GM18505 (cell line): ENCODE measurements at regions not wholly inside any gene's neighbourhood (a gene's known extent, or its start where the extent isn't known, plus 50 kb on each side); places are given as distances from the start of the nearest gene placed in this dataset.

ENCODE experiments used
- ATAC-seq: cut with Tn5 transposase; IDR thresholded peaks from one replicate; pipeline ENCODE4 v1.9.1; 2021; ENCODE audit not compliant: unreplicated experiment
- POLR2A ChIP-seq: IDR thresholded peaks from 4 replicates; pipeline ENCODE4 v1.6.1; 2011; ENCODE audit warnings: borderline replicate concordance; ENCODE audit not compliant: insufficient read depth, insufficient read length; ENCODE audit errors: extremely low read depth

DNA sequence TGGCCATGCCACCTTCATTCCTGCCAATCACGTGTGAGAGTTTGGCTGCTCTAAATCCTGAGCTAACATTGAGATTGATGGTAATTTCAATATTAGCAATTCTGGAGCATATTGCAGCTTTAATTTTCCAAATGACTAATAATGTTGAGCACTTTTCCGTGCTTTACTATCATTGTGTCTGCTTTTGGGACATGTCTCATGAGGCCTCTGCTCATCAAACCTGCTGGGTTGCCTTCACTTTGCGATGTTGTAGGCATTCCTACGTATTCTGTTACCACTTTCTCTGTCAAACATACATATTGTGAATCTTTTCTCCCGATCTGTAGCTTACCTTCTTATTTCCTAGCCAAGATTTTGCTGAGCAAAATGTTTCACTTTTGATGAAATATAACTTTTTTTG is 466.6 kb downstream of the GALR1 start:
- no peak for TF ChIP-seq POLR2A
- ATAC-seq: no peak

DNA sequence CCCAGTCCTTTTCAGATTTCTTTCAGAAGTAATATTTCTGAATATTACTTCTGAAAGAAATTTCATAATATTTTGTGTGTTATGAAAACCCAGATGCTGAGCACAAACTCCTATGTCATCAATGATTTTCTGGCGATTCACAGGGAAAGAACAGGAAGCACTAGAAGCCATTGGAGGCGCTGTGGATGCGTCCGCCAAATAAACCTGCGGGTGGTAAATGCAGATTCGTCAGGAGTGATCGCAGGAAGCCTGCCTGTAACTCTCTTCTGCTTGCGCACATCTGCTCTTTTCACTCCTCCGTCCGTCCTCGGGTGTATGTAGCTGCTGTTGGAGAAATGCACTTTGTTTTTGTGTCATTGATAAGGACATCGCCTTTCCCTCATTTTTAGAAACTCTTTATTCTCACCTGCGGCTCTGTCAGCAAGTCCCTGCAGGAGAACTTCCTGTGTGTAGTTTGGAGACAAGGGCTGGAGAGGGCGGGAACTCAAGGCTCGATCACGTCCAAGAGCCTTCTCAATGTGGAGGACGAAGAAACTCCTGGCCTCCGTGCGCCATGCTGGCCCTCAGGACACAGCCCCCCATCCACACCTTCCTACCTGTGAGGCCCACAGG is 483.8 kb downstream of the GALR1 start:
- TF ChIP-seq POLR2A: no peak
- ATAC-seq: no peak

DNA sequence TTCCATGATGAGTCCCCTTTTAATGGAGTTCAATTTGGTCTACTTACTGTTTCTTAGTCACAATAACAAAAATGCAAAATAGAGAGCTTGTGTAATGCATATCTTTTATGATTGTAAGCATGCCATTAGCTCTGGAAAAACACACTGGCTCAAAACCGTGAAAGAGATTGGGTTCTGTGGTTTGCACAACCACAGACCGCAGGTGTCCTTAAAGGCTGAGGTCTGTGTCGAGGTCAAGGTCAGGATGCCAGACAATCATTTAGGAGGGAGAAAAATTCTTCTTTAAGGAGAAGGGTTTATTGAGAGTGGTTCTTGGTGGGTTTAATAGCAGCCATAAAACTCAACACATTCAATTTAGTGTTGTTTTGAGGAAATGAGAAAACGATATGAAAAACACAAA is 487.2 kb downstream of the GALR1 start:
- TF ChIP-seq POLR2A: no peak

DNA sequence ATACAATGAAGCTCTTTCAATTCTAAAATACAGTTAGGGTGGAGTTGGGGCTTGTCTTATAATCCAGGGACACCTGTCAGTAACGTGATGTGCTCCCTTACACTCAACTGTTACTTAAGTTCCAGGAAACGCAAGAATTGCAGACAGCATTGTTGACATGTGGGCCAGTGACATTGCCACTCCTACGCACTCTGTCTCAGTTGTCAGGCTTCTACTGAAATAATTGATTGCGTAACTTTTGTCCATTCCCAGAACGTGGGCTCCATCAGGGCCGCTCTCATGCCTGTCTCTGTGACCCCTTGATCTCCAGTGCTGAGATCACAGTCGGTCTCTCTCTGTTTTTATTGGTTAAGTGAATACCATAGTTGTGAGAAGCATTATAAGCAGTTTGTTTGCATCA is 487.8 kb downstream of the GALR1 start:
- ATAC-seq: no peak

More for the DNA sequence above, 487.2 kb downstream of the GALR1 start:
- ATAC-seq: no peak

DNA sequence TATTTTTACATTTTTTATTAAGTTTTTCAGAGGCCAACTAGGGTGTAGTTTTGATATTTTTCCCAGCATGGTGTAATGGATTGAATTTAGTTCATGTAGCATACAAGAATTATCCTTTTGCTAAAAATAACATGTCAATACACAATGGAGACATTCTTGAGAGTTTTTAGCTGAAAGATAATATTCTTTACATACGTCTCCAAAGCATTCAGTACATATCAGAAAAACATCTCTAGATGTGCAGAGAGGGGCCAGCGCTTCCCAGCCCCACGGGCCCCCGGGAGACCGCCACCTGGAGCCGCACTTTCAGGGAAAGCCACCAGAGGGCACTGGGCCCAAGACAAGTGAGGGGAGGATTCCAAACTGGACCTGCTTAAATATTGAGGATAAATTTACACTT is 499.4 kb downstream of the GALR1 start:
- no peak for TF ChIP-seq POLR2A

More for the DNA sequence above, 487.8 kb downstream of the GALR1 start:
- TF ChIP-seq POLR2A: no peak

DNA sequence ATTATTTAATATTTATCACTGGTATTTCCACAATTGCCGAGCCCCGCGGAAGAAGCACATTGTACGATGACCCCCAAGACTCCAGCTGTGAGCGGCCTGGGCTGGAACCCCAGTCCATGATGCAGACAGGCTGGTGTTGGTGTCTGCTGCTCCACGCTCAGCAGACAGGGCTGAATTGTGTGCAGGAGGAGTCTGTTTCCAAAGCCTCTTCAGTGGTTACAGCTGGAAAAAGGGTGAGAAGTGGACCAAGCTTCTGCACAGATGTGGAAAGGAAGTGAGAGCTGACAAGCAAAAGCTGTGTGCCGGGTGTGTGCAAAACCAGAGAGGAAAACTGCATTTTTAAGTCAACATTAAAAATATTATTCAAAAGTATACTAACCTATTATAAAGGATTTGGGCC is 500.4 kb downstream of the GALR1 start:
- TF ChIP-seq POLR2A: no peak

More for the DNA sequence above, 499.4 kb downstream of the GALR1 start:
- ATAC-seq: no peak

DNA sequence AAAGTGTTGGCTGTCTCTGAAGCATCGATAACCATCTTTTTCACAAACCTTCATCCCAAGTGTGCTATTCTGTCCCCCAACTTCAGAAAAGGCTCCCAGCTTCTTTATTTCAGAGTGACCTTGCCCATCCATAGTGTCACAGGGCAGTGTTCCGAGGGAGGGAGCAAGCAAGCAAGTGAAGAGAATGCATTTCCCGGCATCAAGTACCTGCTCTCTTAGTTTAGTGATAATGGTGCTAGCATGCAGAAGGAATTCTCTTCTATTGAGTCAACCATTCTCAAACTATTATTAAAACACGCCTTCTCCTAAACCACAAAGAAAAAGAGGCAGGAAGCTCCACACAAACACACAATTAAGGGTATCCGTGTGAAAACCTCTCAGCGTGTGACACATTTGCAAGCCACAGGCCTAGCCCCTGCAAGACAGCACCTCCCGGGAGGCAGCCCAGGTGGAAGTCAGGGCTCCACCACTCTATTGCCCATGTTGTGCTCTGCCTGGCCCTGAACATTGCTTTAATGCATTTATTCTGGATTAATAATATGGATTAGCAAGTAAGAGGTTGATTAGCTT is 504.9 kb downstream of the GALR1 start:
- TF ChIP-seq POLR2A: no peak
- ATAC-seq: no peak

More for the DNA sequence above, 500.4 kb downstream of the GALR1 start:
- no peak for ATAC-seq

DNA sequence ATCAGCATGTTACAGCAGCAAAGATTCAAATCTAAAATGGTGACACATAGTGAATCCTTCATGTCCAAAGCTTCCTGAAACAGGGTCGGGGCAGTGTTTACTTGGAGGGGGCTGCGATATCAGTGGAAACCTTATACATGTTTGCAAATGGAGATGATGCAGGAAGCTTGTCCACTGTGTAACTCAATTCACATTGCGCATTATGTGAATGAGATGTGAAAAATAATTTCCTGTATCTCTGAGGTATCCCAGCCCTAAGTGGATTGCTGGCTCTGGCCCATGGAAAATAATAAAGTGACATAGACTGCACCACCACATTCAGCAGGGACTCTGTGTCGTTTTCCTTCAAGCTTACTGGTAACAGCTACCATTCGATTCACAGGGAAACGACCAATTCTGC is 505.5 kb downstream of the GALR1 start:
- no peak for ATAC-seq
- no peak for TF ChIP-seq POLR2A

DNA sequence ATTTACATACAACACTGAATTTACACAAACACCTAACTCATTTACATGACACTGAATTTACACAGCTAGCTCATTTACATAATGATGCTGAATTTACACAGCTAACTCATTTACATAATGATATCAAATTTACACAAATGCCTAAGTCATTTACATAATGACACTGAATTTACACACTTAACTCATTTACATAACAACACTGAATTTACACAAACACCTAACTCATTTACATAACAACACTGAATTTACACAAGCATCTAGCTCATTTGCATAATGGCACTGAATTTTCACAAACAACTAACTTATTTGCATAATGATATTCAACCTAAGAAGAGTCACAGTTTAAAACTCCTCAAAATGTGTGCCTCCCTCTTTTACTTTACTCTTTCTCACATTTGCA is 511.7 kb downstream of the GALR1 start:
- no peak for TF ChIP-seq POLR2A

DNA sequence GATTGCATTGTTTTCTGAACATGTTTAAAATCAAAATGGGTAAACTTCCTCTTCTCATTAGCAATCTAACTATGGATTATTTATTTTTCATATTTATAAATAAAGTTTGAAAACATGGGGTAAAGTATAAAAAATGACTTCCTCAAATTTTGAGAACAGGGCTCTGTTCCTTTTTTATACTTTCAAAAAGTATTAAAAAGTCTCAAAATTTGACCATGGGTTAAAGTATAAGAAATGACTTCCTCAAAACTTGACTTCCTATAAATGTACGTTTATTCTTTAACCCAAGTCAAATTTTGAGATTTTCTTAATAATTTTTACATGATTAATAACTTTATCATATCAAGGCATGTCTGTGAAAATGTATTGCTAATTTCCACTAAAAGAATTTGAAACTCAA is 512.4 kb downstream of the GALR1 start:
- no peak for TF ChIP-seq POLR2A
- ATAC-seq: no peak

More for the DNA sequence above, 511.7 kb downstream of the GALR1 start:
- ATAC-seq: no peak

DNA sequence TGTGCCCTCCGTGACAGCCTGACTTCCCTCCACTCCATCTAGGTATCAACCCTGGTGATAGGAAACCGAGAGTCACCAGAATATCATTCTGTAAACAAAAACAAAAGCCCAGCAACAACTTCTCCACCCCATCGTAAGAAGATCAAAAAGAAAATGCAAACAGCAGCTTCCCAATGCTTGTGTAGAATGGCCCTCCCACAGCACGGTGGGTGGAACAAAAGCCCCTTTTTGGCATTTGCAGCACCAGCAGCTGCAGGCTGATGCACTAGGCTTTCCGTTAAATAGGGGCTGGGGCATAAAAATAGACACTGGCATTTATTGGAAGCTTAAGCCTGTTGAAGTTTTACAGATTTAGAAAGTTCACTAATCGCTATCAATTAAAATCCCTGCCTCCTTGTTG is 513.0 kb downstream of the GALR1 start:
- no peak for TF ChIP-seq POLR2A
- ATAC-seq: no peak

DNA sequence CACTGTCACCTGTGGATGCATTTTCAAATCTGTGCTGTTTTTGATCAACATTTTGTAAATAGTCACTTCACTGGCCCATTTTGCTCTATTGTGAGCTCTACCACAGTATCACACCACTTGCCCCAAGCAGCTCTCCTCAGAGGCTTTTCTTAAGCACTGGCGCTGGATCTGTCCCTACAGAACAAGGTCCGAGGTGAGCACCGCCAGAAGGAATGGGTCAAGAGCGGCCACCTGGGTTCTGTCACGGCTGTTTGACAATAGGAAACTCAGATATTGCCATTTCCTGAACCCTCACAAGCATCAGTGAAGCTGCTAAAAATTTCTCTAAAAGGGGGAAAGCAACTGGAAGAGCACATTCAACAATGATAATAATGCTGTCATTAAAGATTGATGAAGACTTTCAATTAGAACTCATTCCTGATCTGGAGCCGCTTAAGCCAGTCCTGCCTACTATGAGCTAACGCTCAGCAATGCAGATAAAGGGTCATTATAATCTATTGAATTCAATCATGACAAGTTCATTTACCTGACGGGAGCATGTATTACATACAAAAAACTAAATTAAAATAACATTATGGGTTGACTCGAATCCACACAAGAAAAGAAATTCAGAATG is 514.0 kb downstream of the GALR1 start:
- no peak for ATAC-seq
- no peak for TF ChIP-seq POLR2A

DNA sequence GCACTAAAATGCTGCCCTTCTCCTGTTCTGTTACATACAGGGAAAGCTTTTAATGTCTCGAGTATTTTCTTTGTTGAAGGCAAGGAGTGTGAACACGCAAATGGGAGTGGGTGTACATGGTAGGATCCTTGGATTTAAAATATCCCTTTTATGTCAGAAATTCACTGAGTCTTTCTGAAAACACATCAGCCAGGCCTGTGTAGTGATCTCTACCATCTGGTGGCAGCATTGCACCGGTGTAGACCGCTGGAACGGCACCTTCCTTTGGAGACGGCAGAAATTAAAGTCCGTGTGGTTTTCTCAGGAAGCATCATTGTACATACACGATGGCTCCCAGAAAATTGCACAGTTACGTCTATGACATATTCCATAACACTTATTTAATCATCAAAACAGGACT is 515.8 kb downstream of the GALR1 start:
- TF ChIP-seq POLR2A: no peak
- no peak for ATAC-seq

DNA sequence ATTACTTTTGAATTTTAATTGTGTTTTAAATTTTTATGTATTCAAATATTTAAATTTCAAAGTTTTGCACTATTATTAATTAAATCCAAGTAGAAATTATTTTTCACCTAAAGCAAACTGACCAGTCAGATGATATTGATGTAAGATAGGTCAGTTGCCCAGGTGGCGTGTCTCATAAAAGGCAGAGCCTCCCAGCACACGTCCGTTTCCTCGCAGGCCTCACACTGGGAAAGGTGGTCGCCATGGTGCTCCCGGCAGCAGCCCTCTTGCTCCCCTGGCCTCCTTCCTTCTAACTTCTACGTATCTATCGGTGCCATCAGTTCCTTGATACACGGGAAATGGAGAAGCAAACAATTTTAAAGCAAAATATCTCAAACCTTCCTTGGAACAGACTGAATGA is 516.8 kb downstream of the GALR1 start:
- no peak for ATAC-seq
- no peak for TF ChIP-seq POLR2A
